GM23338 (cell line): ENCODE measurements at regions not wholly inside any gene's neighbourhood (a gene's known extent, or its start where the extent isn't known, plus 50 kb on each side); places are given as distances from the start of the nearest gene placed in this dataset.

Experiments used
- ATAC-seq: fragments of 200-7000 bp; cut with Tn5 transposase; 3 replicates; pipeline ENCODE4 v1.9.1; 2020
- DNase-seq: peaks from one replicate; pipeline ENCODE4 v3.0.0-alpha.2; 2015; ENCODE audit warnings: low spot score
- H2AFZ ChIP-seq: fragments of 200-600 bp; sonication (generic); 2 replicates; pipeline ENCODE4 v1.8.0; 2016; ENCODE audit warnings: antibody characterized with exemption, mild to moderate bottlenecking, moderate library complexity
- H3F3A ChIP-seq: fragments of 200-600 bp; sonication (generic); replicated peaks from 2 replicates; pipeline ENCODE4 v1.8.0; 2017; ENCODE audit warnings: antibody characterized with exemption, mixed run types, low read depth
- H3K27ac ChIP-seq: fragments of 200-600 bp; sonication (generic); 2 replicates; pipeline ENCODE4 v1.6.1; 2016; ENCODE audit warnings: low read depth
- H3K27me3 ChIP-seq: fragments of 200-600 bp; sonication (generic); 2 replicates; pipeline ENCODE4 v1.8.0; 2016; ENCODE audit warnings: mild to moderate bottlenecking, mixed run types, moderate library complexity; ENCODE audit not compliant: insufficient read depth
- H3K36me3 ChIP-seq: fragments of 200-600 bp; sonication (generic); 2 replicates; pipeline ENCODE4 v1.8.0; 2016; ENCODE audit warnings: mild to moderate bottlenecking; ENCODE audit not compliant: insufficient read depth
- H3K4me1 ChIP-seq: fragments of 200-600 bp; sonication (generic); 2 replicates; pipeline ENCODE4 v1.8.0; 2016; ENCODE audit warnings: mild to moderate bottlenecking, moderate library complexity; ENCODE audit not compliant: insufficient read depth
- H3K4me2 ChIP-seq: fragments of 200-600 bp; sonication (generic); 2 replicates; pipeline ENCODE4 v1.7.1; 2017; ENCODE audit warnings: mixed run types
- H3K4me3 ChIP-seq: fragments of 200-600 bp; sonication (generic); 2 replicates; pipeline ENCODE4 v1.6.1; 2016; ENCODE audit warnings: mixed run types
- H3K79me2 ChIP-seq: fragments of 200-600 bp; sonication (generic); replicated peaks from 2 replicates; pipeline ENCODE4 v1.8.0; 2017; ENCODE audit warnings: mild to moderate bottlenecking; ENCODE audit not compliant: insufficient read depth
- H3K9me2 ChIP-seq: fragments of 200-600 bp; sonication (generic); 2 replicates; pipeline ENCODE4 v1.8.0; 2017; ENCODE audit not compliant: insufficient read depth
- H4K20me1 ChIP-seq: fragments of 200-600 bp; sonication (generic); replicated peaks from 2 replicates; pipeline ENCODE4 v1.8.0; 2017; ENCODE audit warnings: mild to moderate bottlenecking; ENCODE audit not compliant: insufficient read depth
- H3K27ac Mint-ChIP-seq: 2 replicates; pipeline ENCODE4 v1.8.0; 2020; ENCODE audit warnings: inconsistent platforms, mild to moderate bottlenecking, moderate library complexity, mixed read lengths
- H3K27me3 Mint-ChIP-seq: 3 replicates; pipeline ENCODE4 v1.8.0; 2022; ENCODE audit warnings: low read depth, mild to moderate bottlenecking, moderate library complexity, mixed read lengths, inconsistent platforms; ENCODE audit not compliant: insufficient read depth, poor library complexity
- H3K36me3 Mint-ChIP-seq: 3 replicates; pipeline ENCODE4 v1.8.0; 2021; ENCODE audit warnings: low read depth, mild to moderate bottlenecking, inconsistent platforms, moderate library complexity, mixed read lengths
- H3K4me1 Mint-ChIP-seq: 3 replicates; pipeline ENCODE4 v1.8.0; 2020; ENCODE audit warnings: mild to moderate bottlenecking, inconsistent platforms, mixed read lengths
- H3K4me3 Mint-ChIP-seq: 3 replicates; pipeline ENCODE4 v1.8.0; 2021; ENCODE audit warnings: moderate library complexity, mild to moderate bottlenecking, inconsistent platforms, mixed read lengths
- H3K9me3 Mint-ChIP-seq: 3 replicates; pipeline ENCODE4 v1.8.0; 2020; ENCODE audit warnings: moderate library complexity, mild to moderate bottlenecking, inconsistent platforms, mixed read lengths
- CREB1 ChIP-seq: fragments of 250-450 bp; sonication (Bioruptor Pico); IDR thresholded peaks from 2 replicates; pipeline ENCODE4 v1.5.0; 2020; ENCODE audit warnings: low read depth, mild to moderate bottlenecking, moderate library complexity
- CTCF ChIP-seq, 2 experiments: fragments of 200-600 bp in 1 of 2; sonication (generic) in 1 of 2; conservative IDR thresholded peaks; 2 replicates each; pipeline versions ENCODE4 v1.5.1 to v1.6.1; 2016 to 2017; ENCODE audit warnings: antibody characterized with exemption in 2 of 2, low read depth in 2 of 2, mild to moderate bottlenecking in 2 of 2, moderate library complexity in 1 of 2
- ETS1 ChIP-seq: IDR thresholded peaks from 2 replicates; pipeline ENCODE4 v1.6.1; 2016; ENCODE audit warnings: antibody characterized with exemption
- EZH2 ChIP-seq: fragments of 200-600 bp; sonication (generic); IDR thresholded peaks from one replicate; pipeline ENCODE4 v1.8.0; 2017; ENCODE audit warnings: antibody characterized with exemption, mild to moderate bottlenecking, low read depth; ENCODE audit not compliant: unreplicated experiment
- POLR2AphosphoS5 ChIP-seq: IDR thresholded peaks from 2 replicates; pipeline ENCODE4 v1.6.1; 2016; ENCODE audit warnings: antibody characterized with exemption, low read depth
- REST ChIP-seq: IDR thresholded peaks from one replicate; pipeline ENCODE4 v1.6.1; 2018; ENCODE audit warnings: antibody characterized with exemption; ENCODE audit not compliant: unreplicated experiment
- ZNF114 ChIP-seq: fragments of 250-450 bp; sonication (Bioruptor Pico); IDR thresholded peaks from 2 replicates; pipeline ENCODE4 v1.5.0; 2020; ENCODE audit warnings: mild to moderate bottlenecking, moderate library complexity

- TF ChIP-seq REST = no peak
- no peak for TF ChIP-seq ZNF114
- no peak for TF ChIP-seq CTCF (conservative IDR thresholded peaks at IDR 0.05; ENCODE audit: low read depth in 2 of 2)
- TF ChIP-seq POLR2AphosphoS5 = no peak
- TF ChIP-seq ETS1 = no peak
- TF ChIP-seq CREB1 = no peak
- TF ChIP-seq EZH2 = no peak
Measured at GRCh38 chr3:40969756-40970466, 229.4 kb upstream of the CTNNB1 start (continued).

GRCh38 chr3:40971191-40972168, 227.8 kb upstream of the CTNNB1 start:
- no peak overlapping the region for H3K4me2 ChIP-seq
- Mint-ChIP-seq H3K36me3 (no peaks in the 10 kb centered on the region), H3K27me3 (no peaks in the 10 kb centered on the region), H3K9me3 (no peaks in the 10 kb centered on the region), H3K27ac (no peak overlapping the region), H3K4me3 (no peak overlapping the region), H3K4me1 (peaks cover 7% of the 10 kb centered on the region)
- H3K27me3 ChIP-seq = no peaks in the 10 kb centered on the region
- H3K27ac ChIP-seq = no peak overlapping the region
- no peaks in the 10 kb centered on the region for H3K36me3 ChIP-seq
- H3K9me2 ChIP-seq = 0 out of 2 replicates have a peak, but pooled peaks cover 3% of the 10 kb centered on the region
- no peak overlapping the region for H2AFZ ChIP-seq
- no peaks in the 10 kb centered on the region for H4K20me1 ChIP-seq
- no peak overlapping the region for H3K4me3 ChIP-seq
- H3K79me2 ChIP-seq = no peaks in the 10 kb centered on the region
- H3F3A ChIP-seq = no peaks in the 10 kb centered on the region
- H3K4me1 ChIP-seq = no peaks in the 10 kb centered on the region
- DNase-seq (no peak), ATAC-seq (no peak)
- TF ChIP-seq REST (no peak), CTCF (conservative IDR thresholded peaks at IDR 0.05; ENCODE audit: low read depth in 2 of 2) (peak in 1 of 2 experiments; percentile 13; a peak in 1 of 4 replicates)
